ENCODE measurements at regions not wholly inside any gene's neighbourhood (a gene's known extent, or its start where the extent isn't known, plus 50 kb on each side); places are given as distances from the start of the nearest gene placed in this dataset.

DNA sequence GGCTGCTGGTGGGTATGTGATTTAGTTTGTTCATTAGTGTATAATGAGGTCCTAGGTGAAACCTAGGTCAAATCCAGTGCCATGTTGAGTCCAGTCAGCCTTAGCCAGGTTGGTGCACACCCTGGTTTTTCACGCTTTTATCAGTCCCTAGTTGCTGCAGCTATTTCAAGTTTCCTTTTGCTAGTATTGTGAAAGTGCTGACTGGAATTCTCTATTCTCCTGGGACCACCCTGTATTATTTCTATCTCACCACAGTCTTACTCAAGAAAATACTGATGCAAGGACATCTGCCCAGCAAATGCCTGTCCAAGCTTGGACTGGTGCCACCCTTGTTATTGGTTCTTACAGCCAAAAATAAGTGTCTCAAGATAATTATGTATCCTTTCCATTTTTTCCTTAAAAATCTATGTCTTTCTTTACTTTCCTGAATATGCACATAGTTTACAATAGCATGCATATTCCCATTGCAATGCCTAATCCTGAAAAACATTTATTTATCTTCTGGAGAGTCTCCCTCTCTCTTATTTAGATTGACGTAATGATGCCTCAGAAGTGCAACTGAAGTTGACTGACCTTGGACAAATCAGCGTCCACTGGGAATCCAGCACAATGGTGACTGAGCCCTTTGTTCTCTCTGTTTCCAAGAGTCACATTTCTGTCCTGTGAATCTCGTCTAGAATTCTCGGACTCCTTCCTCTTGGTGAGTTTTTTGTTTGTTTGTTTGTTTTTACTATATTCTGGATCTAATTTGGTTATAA, 1075.0 kb downstream of the CDH9 start:
- Mint-ChIP-seq H3K4me3 (ENCODE audit: unreplicated experiment) (no peak overlapping the region), H3K4me1 (ENCODE audit: low read depth) (no peaks in the 10 kb centered on the region), H3K9me3 (ENCODE audit: low read depth) (peaks cover 19% of the 10 kb centered on the region), H3K27me3 (ENCODE audit: low read depth) (no peaks in the 10 kb centered on the region), H3K27ac (ENCODE audit: unreplicated experiment) (no peak overlapping the region), H3K36me3 (ENCODE audit: low read depth) (no peaks in the 10 kb centered on the region)
- TF ChIP-seq, protein P1, sequence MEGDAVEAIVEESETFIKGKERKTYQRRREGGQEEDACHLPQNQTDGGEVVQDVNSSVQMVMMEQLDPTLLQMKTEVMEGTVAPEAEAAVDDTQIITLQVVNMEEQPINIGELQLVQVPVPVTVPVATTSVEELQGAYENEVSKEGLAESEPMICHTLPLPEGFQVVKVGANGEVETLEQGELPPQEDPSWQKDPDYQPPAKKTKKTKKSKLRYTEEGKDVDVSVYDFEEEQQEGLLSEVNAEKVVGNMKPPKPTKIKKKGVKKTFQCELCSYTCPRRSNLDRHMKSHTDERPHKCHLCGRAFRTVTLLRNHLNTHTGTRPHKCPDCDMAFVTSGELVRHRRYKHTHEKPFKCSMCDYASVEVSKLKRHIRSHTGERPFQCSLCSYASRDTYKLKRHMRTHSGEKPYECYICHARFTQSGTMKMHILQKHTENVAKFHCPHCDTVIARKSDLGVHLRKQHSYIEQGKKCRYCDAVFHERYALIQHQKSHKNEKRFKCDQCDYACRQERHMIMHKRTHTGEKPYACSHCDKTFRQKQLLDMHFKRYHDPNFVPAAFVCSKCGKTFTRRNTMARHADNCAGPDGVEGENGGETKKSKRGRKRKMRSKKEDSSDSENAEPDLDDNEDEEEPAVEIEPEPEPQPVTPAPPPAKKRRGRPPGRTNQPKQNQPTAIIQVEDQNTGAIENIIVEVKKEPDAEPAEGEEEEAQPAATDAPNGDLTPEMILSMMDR (IDR thresholded peaks at IDR 0.05): no peak
- DNase-seq (ENCODE audit: low spot score): no peak

DNA sequence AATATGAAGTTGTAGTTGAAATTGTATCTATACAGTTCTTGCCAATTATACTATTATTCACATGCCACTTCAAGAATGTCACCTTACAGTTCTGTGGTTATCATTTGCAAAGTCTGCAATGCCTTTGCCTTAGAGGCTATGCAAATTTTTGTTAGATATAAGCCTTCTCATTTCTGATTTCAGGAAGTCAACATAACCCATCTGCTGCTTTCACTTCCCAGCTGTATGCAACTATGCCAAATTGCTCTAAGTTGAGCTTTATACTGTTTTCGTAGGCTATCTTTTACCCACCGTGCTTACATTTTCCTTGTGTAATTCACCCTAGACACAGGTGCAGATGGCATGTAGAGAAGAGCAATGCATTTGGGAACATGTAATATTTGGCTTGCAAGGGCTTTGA, 1083.0 kb downstream of the CDH9 start:
- H3K27me3 Mint-ChIP-seq (ENCODE audit: low read depth): no peaks in the 10 kb centered on the region
- no peak overlapping the region for H3K27ac Mint-ChIP-seq (ENCODE audit: unreplicated experiment)
- H3K4me3 Mint-ChIP-seq (ENCODE audit: unreplicated experiment): no peak overlapping the region
- H3K4me1 Mint-ChIP-seq (ENCODE audit: low read depth): no peaks in the 10 kb centered on the region
- TF ChIP-seq, protein P1 (IDR thresholded peaks at IDR 0.05): no peak
- no peaks in the 10 kb centered on the region for H3K36me3 Mint-ChIP-seq (ENCODE audit: low read depth)
- no peaks in the 10 kb centered on the region for H3K9me3 Mint-ChIP-seq (ENCODE audit: low read depth)
- DNase-seq (ENCODE audit: low spot score): no peak

DNA sequence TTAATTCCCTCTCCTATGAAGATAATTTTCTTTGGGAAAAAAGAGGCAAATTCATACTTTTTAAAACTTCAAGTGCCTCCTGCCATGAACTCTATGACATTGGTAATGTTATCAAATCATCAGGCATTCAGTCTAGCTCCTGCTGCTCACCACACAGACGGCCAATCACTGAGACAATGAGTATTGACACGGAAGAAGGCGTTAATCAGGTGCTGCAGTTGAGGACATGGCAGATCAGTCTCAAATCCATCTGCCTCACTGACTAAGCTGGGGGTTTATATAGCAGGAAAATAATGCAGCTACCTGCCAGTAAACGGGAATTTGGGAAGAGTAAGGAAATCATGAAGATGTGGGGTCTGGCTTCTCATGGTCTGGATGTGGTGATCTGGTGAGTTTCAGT, 1087.7 kb downstream of the CDH9 start:
- H3K4me3 Mint-ChIP-seq (ENCODE audit: unreplicated experiment): no peak overlapping the region
- no peaks in the 10 kb centered on the region for H3K9me3 Mint-ChIP-seq (ENCODE audit: low read depth)
- TF ChIP-seq, protein P1 (IDR thresholded peaks at IDR 0.05): no peak
- H3K4me1 Mint-ChIP-seq (ENCODE audit: low read depth): no peaks in the 10 kb centered on the region
- DNase-seq (ENCODE audit: low spot score): no peak
- no peak overlapping the region for H3K27ac Mint-ChIP-seq (ENCODE audit: unreplicated experiment)
- H3K36me3 Mint-ChIP-seq (ENCODE audit: low read depth): no peaks in the 10 kb centered on the region
- H3K27me3 Mint-ChIP-seq (ENCODE audit: low read depth): no peaks in the 10 kb centered on the region

- H3K36me3 Mint-ChIP-seq (ENCODE audit: low read depth): no peaks in the 10 kb centered on the region
- no peak for DNase-seq (ENCODE audit: low spot score)
- H3K27ac Mint-ChIP-seq (ENCODE audit: unreplicated experiment): no peak overlapping the region
- H3K9me3 Mint-ChIP-seq (ENCODE audit: low read depth): no peaks in the 10 kb centered on the region
- no peaks in the 10 kb centered on the region for H3K4me1 Mint-ChIP-seq (ENCODE audit: low read depth)
- H3K27me3 Mint-ChIP-seq (ENCODE audit: low read depth): no peaks in the 10 kb centered on the region
- TF ChIP-seq, protein P1 (IDR thresholded peaks at IDR 0.05): no peak
- H3K4me3 Mint-ChIP-seq (ENCODE audit: unreplicated experiment): no peak overlapping the region
Measured at GRCh38 chr5:25948278-25948677, 1090.1 kb downstream of the CDH9 start.

GRCh38 chr5:25944786-25945185, 1093.6 kb downstream of the CDH9 start:
- Mint-ChIP-seq H3K4me1 (ENCODE audit: low read depth) (no peaks in the 10 kb centered on the region), H3K9me3 (ENCODE audit: low read depth) (no peaks in the 10 kb centered on the region), H3K27me3 (ENCODE audit: low read depth) (no peaks in the 10 kb centered on the region), H3K4me3 (ENCODE audit: unreplicated experiment) (no peak overlapping the region), H3K27ac (ENCODE audit: unreplicated experiment) (no peak overlapping the region), H3K36me3 (ENCODE audit: low read depth) (no peaks in the 10 kb centered on the region)
- TF ChIP-seq, protein P1 (IDR thresholded peaks at IDR 0.05): no peak
- DNase-seq (ENCODE audit: low spot score): no peak
